LNCaP clone FGC (cell line): ENCODE measurements at regions not wholly inside any gene's neighbourhood (a gene's known extent, or its start where the extent isn't known, plus 50 kb on each side); places are given as distances from the start of the nearest gene placed in this dataset.

Source experiments
- DNase-seq: peaks from one replicate; pipeline ENCODE4 v3.0.0-alpha.2; 2011; ENCODE audit warnings: low read depth
- H3K4me3 ChIP-seq: 2 replicates; pipeline ENCODE4 v1.5.1; 2011; ENCODE audit warnings: mild to moderate bottlenecking, low read depth, low read length, control low read depth
- CTCF ChIP-seq: IDR thresholded peaks from 2 replicates; pipeline ENCODE4 v1.5.1; 2012; ENCODE audit warnings: mild to moderate bottlenecking; ENCODE audit not compliant: control insufficient read depth, insufficient read depth; ENCODE audit errors: extremely low read depth

- no peak for TF ChIP-seq CTCF
- H3K4me3 ChIP-seq = no peak overlapping the region
- no peak for DNase-seq
Observed at GRCh38 chr15:96544162-96544756, 213.8 kb downstream of the NR2F2 start.

GRCh38 chr15:96549136-96549535, 218.6 kb downstream of the NR2F2 start:
- no peak for TF ChIP-seq CTCF
- DNase-seq = no peak

DNA sequence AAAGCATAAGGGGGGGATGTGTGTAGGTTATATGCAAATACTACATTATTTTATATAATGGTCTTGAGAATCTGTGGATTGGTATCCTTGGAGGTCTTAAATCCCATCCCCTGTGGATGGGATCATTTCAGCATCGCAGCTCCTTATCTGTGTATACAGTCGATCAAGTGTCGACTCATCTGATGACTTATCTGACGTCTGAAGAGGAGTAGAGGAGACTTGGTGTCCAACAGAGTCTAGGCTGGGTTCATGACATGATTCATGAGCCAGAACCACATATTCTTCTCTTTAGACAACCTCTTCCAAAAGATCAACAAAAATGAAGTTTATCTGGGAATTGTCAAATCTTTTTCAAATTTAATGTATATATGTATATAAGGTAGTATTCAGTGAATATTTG, 220.7 kb downstream of the NR2F2 start:
- TF ChIP-seq CTCF = no peak
- DNase-seq = no peak
- H3K4me3 ChIP-seq = no peak overlapping the region

More at GRCh38 chr15:96549136-96549535, 218.6 kb downstream of the NR2F2 start:
- H3K4me3 ChIP-seq = no peak overlapping the region

GRCh38 chr15:96551722-96552121, 221.2 kb downstream of the NR2F2 start:
- H3K4me3 ChIP-seq = no peak overlapping the region
- no peak for DNase-seq
- no peak for TF ChIP-seq CTCF

GRCh38 chr15:96553006-96553405, 222.5 kb downstream of the NR2F2 start:
- no peak for TF ChIP-seq CTCF
- no peak overlapping the region for H3K4me3 ChIP-seq
- no peak for DNase-seq

DNA sequence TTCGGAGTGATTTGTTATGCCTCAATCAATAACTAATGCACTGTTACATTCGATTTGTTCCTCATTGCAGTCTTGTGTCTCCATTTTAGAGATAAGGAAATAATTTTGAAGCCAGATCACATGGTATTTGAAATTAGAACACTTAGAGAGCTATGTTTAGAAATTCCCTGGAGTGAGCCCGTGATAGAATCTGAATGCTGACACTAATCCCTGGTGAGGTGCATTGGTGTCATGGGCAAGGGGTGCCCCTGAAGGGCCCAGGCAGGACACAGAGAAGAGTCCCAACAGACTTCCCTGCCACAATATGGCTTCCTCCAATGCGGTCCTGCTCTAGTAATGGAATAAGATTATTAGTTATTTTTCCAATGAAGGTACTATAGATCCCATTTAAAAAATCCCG, 223.0 kb downstream of the NR2F2 start:
- no peak overlapping the region for H3K4me3 ChIP-seq
- no peak for TF ChIP-seq CTCF
- no peak for DNase-seq

DNA sequence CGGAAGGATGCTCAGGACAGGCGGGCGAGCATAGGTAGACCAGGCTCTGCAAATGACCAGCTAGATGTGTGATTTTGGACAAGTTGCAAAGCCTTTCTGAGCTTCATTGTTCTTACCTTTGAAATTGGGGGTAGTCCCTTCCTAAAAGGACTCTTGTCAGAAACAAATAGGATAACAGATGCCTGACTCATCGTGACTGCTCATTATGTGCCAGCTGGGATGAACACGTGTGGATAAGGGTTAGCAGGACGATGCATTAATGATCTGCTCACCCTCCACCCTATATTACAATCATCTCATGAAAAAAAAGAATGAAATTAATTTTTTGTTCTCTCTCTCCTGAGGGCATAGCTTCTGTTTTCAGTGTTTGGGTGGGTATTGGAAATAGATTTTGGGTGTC, 223.4 kb downstream of the NR2F2 start:
- H3K4me3 ChIP-seq = no peak overlapping the region
- DNase-seq = no peak
- no peak for TF ChIP-seq CTCF
